Left colon (tissue), 2 donors: ENCODE measurements at regions not wholly inside any gene's neighbourhood (a gene's known extent, or its start where the extent isn't known, plus 50 kb on each side); places are given as distances from the start of the nearest gene placed in this dataset.
"Not testable (repeated sequence)": the region's sequence is repeated elsewhere in the genome, so short reads cannot be mapped to it uniquely, and the experiment has no call there.

Source experiments
- ATAC-seq: fragments of 200-7000 bp; cut with Tn5 transposase; one replicate; pipeline ENCODE4 v1.9.1; 2020; ENCODE audit warnings: mild to moderate bottlenecking, moderate library complexity
- DNase-seq, 2 donors: peaks; one replicate each; pipeline ENCODE4 v3.0.0-alpha.2; 2020
- intact Hi-C, 2 donors: fragments of 100-400 bp; cut with DNase I in 1 of 2; cut with micrococcal nuclease in 1 of 2; formaldehyde crosslinking; loops; one replicate each; pipeline versions ENCODE4 v1.11.2 to v1.14.0; 2022; cut with DNase I, micrococcal nuclease
- donor health status: DM: no; HTN: no; CAD: no.
- donor health status: DM: yes; HTN: yes; CAD: no.

- intact Hi-C loops, result no loop called here
- ATAC-seq (no peak), DNase-seq (no peak)
Measured at GRCh38 chr20:40278673-40279072, 410.4 kb downstream of the MAFB start.

GRCh38 chr20:40276301-40276700, 412.7 kb downstream of the MAFB start:
- intact Hi-C loops, result no loop called here
- no peak for ATAC-seq

GRCh38 chr20:40275738-40276137, 413.3 kb downstream of the MAFB start:
- ATAC-seq (no peak), DNase-seq (no peak)
- intact Hi-C loops, result no loop called here

More at GRCh38 chr20:40276301-40276700, 412.7 kb downstream of the MAFB start:
- DNase-seq, result no peak

GRCh38 chr20:40274912-40275533, 414.0 kb downstream of the MAFB start:
- intact Hi-C loops, result no loop called here
- DNase-seq (no peak), ATAC-seq (peak; percentile 74)

GRCh38 chr20:40269274-40269673, 419.8 kb downstream of the MAFB start:
- DNase-seq, result not testable (repeated sequence)
- intact Hi-C loops, result loop anchor here in 1 of 2 donors (10.0 kb wide), 1 partner anchor 426 kb away; no protein-coding TSS in a partner anchor

GRCh38 chr20:40268321-40269075, 420.5 kb downstream of the MAFB start:
- no peak for ATAC-seq
- intact Hi-C loops, result loop anchor here in 1 of 2 donors (10.0 kb wide), 1 partner anchor 426 kb away; no protein-coding TSS in a partner anchor

More at GRCh38 chr20:40269274-40269673, 419.8 kb downstream of the MAFB start:
- not testable (repeated sequence) for ATAC-seq

GRCh38 chr20:40265825-40266533, 423.1 kb downstream of the MAFB start:
- DNase-seq (peak in 1 of 2 donors; percentile 35), ATAC-seq (peak; percentile 79)
- intact Hi-C loops, result loop anchor here in 1 of 2 donors (10.0 kb wide), 1 partner anchor 429 kb away; no protein-coding TSS in a partner anchor

More at GRCh38 chr20:40268321-40269075, 420.5 kb downstream of the MAFB start:
- no peak for DNase-seq

- intact Hi-C loops, result loop anchor here in 1 of 2 donors (10.0 kb wide), 1 partner anchor 433 kb away; no protein-coding TSS in a partner anchor
- no peak for DNase-seq
- ATAC-seq, result no peak
Measured at GRCh38 chr20:40262219-40262618, 426.8 kb downstream of the MAFB start.

- DNase-seq (no peak), ATAC-seq (no peak)
- intact Hi-C loops, result no loop called here
Measured at GRCh38 chr20:40258931-40259330, 430.1 kb downstream of the MAFB start.

- ATAC-seq, result no peak
- intact Hi-C loops, result no loop called here
- DNase-seq, result no peak
Measured at GRCh38 chr20:40257763-40258162, 431.3 kb downstream of the MAFB start.

- no peak for ATAC-seq
- DNase-seq, result no peak
- intact Hi-C loops, result no loop called here
Measured at GRCh38 chr20:40255365-40255764, 433.7 kb downstream of the MAFB start.

GRCh38 chr20:40254023-40254772, 434.8 kb downstream of the MAFB start:
- intact Hi-C loops, result no loop called here
- ATAC-seq, result no peak
- no peak for DNase-seq

GRCh38 chr20:40251284-40251932, 437.6 kb downstream of the MAFB start:
- DNase-seq, result peak in 1 of 2 donors; percentile 19
- intact Hi-C loops, result no loop called here
- peak; percentile 43 for ATAC-seq

- no peak for ATAC-seq
- no peak for DNase-seq
- intact Hi-C loops, result no loop called here
Measured at GRCh38 chr20:40249805-40250204, 439.2 kb downstream of the MAFB start.

GRCh38 chr20:40245829-40246228, 443.2 kb downstream of the MAFB start:
- ATAC-seq (no peak), DNase-seq (no peak)
- intact Hi-C loops, result no loop called here

GRCh38 chr20:40244286-40244685, 444.8 kb downstream of the MAFB start:
- no peak for DNase-seq
- no peak for ATAC-seq
- intact Hi-C loops, result no loop called here

- intact Hi-C loops, result no loop called here
- ATAC-seq (no peak), DNase-seq (no peak)
Measured at GRCh38 chr20:40241596-40242343, 447.3 kb downstream of the MAFB start.

GRCh38 chr20:40238511-40238910, 450.5 kb downstream of the MAFB start:
- ATAC-seq (no peak), DNase-seq (no peak)
- intact Hi-C loops, result no loop called here
